ENCODE measurements at regions not wholly inside any gene's neighbourhood (a gene's known extent, or its start where the extent isn't known, plus 50 kb on each side); places are given as distances from the start of the nearest gene placed in this dataset.
"Not testable (repeated sequence)": the region's sequence is repeated elsewhere in the genome, so short reads cannot be mapped to it uniquely, and the experiment has no call there.

DNA sequence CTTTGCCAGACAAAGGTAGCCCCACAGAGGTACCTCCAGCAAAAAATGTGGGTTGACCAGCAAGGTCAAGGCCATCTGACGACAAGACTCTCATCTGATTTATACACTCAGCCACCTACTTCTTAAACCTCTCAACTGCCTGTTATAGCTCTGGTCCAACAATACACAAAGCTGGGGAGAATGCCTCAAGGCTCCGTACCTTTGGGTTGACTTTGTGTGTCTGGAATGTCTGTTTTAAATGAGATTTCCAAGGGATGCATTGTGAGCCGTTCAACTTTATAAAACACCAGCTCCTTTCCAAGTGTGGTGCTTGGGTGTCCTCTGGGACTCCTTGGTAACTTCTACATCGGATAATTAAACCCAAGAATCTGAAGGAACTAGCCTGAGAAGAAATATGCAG, 167.0 kb upstream of the RPL34 start:
- DNase-seq, result no peak

DNA sequence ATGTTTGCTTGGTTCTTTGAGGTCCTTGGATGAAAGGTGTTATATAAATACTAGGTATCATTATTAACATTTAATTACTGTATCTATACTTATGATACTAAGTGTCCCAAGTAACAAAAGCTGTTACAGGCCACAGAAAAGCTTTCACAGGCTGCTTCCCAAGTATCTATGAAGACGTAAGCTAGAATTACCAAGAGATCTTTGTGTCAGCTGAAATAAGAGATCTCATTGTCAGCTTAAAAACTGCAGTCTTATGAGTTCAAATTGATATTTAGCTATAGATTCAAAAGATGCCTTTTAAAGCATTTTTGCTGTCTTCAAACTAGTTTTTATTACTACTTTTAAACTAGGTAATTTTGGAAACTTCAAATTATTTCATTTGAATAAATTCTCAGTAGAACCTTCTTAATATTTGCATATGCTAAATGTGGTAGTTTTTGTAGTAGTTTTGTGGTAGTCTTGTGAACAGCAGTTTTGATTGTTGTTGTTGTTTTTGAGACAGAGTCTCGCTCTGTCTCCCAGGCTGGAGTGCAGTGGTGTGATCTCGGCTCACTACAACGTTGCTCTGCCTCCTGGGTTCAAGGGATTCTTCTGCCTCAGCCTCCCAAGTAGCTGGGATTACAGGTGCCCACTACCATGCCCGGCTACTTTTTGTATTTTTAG, 170.0 kb upstream of the RPL34 start:
- DNase-seq, result no peak

DNA sequence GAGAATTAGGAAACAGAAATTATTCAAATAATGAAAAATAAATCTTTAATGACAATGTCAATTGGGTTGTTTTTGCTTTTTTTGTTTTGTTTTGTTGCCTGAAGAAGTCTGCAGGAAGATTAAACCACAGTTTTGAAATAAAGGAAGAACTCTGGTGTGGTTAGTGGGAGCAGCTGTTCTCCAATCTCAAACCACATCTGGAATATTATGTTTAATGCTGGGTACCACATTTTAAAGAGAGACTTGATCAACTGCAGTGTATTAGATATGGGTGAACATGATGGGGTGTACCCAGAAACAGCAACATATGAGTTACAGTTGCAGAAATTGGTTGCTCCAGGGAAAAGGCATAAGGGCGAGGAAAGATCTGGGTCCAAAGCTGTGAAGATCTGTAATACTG, 171.2 kb upstream of the RPL34 start:
- no peak for DNase-seq

DNA sequence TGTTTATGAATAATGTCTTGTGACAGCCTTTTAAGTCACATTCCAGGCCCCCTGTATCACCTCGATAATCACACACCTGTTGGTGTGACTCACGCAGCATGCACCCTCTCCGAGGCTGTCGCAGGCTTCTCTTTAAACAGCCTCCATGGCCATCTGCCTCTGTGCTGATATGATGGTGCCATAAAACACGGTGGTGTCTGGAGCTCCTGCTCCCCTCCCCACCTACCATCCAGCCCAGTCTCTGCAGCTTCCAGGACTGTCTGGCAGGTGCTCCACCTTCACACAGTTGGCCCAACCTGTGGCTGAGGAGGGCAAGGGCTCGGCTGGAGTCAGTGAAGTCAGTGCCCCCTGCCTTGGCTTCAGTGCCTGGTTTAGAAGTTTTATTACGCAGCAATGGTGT, 173.8 kb upstream of the RPL34 start:
- no peak for DNase-seq

DNA sequence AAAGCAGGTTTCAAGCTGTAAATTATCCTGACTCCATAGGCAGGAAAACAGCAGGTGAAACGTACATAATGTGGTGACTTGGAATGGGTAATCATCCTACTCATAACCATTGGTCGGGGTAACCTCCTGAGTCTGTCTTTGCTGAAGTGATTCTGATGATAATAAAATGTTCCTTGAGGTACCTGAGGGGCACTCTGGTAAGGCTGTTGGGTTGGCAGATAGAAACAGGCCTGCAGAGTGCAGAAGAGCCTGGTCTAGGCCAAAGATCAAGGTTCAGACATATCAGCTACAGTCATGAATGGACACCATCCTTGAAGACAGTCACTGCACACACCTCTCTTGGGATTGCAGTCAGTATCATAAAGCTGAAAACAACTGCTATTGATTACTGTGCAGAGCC, 174.7 kb upstream of the RPL34 start:
- no peak for DNase-seq

DNA sequence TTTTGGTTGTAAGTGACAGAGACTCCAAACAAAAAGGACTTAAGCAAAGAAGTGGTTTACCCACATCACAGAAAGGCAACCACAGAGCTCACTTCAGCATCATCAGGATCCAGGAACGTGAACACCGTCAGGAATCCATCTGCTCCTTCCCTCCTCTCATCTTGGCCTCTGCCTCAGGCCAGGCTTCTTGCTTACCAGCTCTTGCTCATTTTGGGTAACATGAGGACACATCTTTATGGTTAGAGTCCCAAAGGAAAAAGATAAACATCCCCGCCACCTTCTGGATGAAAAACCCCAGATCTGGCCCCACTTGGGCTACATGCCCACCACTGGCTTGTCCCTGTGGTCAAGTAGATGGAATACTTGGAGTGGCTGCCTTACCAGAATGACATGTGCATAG, 176.8 kb upstream of the RPL34 start:
- no peak for DNase-seq

DNA sequence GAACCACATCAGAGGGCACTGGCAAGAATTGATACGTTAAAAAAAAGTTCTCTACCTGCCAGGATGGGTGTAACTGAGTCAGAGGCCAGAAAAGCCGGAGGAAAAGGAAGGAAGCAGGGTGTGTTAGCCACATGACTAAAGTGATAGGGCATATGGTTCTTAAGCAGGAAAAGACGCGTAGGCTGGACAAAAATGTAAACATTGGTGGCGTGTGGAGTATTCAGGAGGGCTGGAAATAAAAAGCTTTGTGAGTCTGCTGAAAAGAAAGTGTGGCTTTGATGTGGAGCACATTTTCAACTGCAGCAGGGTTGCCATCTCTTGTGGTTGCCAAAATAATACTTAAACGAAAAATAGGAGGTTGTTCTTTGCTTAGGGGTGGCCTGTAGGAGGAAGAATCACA, 186.5 kb upstream of the RPL34 start:
- no peak for DNase-seq

DNA sequence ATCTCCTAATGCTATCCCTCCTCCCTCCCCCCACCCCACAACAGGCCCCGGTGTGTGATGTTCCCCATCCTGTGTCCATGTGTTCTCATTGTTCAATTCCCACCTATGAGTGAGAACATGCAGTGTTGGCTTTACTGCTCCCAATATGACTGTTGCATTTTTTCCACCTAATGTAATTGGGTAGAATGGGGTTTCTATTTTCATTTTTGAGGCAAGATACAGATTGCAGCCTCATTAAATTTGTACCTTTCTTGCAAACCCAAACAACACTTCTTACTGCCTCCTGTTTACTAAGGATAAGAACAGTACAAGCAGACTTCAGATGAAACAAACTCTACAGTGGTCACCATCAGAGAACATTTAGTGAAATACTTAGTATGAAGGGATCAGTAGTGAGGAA, 187.0 kb upstream of the RPL34 start:
- not testable (repeated sequence) for DNase-seq

DNA sequence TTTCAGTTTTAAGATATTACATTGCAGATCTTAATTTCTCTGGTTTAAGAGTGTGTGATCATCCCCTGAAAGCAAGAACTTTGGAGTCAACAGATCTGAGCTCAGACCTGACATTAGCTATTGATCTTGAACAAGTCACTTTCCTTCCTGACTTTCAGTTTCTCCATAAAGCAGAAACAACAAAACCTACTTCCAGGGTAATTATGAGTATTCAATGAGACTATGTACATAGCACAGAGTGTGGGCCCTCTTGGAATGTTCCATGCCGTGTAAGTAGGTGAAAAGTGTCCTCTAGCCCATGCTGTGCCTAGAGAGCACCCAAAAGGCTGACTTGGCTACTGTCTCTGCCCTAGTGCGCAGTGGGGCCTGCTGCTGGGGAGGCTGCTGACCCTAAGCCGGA, 188.0 kb upstream of the RPL34 start:
- DNase-seq, result no peak

DNA sequence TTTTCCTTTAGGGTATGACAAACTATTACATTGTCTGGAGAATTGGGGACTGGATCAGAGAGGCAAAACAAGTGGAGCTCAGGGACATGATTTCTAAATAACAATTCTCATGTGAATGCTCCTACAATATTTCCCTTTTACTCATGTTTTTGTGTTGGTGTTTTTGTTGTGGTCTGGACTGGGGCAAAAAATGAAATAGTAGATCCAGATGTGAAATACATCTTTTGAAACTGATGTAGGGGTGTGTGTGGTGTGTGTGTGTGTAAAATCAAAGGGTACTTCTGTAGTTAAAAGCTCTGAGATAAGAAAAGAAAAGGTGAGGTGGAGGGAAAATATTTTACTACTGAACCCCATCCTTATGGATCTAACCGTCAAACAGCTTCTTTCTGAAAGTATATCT, 188.4 kb upstream of the RPL34 start:
- DNase-seq, result no peak

DNA sequence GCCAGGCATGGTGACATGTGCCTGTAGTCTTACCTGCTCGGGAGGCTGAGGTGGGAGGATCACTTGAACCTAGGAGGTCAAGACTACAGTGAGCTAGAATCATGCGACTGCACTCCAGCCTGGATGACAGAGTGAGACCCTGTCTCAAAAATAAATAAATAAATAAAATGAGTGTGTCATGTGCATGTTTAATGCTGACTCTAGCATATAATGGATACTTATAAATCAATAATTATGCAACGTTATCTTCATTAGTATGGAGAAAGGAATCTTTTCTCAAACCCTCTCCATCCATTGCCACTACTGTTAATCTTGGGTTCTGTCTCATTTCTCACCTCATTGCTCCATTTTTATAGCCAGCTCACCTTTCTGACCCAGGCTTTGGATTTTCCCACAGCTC, 189.5 kb upstream of the RPL34 start:
- DNase-seq, result no peak

DNA sequence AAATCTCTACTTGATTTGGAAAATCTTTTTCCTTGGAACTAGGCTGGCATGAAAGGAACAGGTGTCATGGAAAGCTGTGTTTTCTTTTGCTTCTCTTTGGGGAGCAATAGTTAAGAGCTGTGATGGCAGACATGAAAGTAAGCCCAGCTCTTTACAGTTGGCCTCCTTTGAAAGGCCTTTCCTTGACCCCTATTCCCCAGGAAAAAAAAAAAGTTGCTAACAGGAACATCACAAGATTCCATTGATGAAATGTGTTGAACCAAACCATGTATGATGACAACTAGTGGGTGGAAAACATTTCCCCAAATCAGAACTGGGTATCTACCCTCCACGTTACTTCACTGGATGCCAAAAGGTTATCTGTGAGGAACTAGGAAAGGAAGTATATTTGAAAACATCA, 190.7 kb upstream of the RPL34 start:
- no peak for DNase-seq

DNA sequence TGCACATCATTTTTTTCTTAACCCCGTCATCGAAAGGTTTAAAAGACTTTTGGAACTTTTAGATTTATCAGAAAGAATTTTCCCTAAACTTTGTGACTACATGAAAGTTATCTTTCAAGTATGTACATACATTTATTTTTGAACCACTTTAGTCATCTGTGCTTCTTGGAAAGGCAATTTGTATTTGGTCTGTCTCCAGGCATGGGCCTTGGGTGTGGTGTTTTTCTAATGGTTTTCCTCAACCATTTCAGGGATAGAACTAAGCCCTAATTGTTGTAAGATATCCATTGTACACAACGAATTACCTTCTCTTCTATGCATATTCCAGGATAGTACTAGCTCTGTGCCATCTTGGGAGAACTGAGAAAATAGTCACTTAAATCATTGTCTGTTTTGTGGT, 191.5 kb upstream of the RPL34 start:
- no peak for DNase-seq

DNA sequence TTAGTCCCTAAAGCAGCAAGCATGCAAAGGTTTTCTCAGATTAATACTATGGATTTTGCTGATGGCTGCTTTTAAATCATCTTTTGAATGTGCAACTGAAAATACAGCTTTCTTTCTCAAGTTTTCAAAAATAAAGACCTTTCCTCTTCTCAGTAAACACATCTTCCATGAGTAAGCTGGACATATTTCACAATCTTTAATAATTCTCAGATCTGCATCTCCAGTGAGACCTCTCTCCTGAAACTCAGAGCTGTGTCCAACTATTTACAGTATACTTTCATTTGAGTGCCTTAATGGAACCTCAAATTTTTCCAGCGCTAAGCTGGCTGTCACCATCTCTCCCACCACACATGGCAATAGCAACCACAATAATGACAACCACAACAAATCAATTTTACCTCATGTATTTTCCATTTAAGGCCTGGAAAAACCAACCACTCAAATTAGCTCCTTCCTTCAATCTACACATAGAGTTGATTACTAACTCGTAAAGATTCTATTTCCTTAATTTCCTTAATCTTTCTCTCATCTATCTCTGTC, 192.4 kb upstream of the RPL34 start:
- no peak for DNase-seq

DNA sequence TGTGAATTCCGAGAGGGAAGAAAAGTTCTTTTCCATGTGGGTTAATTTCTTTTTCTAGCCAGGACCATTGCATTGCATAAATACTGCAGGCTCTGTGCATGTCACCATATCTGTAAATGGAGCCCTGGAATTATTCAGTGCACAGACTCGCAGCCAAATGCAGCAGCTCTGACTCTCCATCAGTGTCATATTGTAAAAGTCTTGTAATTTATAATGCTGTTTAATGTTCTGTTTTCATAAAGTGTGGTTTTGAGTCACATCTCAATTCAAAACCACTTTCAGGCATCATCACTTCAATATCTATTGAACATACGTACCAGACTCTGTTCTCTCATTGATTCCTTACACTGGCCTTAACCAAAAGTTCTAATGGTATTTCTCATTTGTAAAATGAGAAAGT, 193.9 kb upstream of the RPL34 start:
- no peak for DNase-seq

DNA sequence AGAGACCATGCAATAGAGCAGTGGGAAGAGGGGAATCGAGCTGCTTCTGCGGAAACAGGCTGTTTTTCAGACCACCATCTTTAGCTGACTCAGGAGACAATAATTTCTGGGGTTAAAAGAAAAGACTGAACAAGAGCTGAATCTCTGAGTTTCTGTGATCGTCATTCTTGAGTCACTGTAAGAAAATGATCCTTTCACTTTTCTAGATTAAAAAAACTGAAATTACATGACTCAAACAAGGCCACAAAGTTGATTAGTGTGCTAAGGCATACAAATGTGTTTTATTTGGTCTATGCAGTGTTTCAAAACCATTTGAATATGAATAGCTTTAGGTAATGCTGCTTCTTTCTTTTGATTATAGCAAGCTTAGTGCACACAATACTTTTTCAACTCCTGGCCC, 194.4 kb upstream of the RPL34 start:
- no peak for DNase-seq

DNA sequence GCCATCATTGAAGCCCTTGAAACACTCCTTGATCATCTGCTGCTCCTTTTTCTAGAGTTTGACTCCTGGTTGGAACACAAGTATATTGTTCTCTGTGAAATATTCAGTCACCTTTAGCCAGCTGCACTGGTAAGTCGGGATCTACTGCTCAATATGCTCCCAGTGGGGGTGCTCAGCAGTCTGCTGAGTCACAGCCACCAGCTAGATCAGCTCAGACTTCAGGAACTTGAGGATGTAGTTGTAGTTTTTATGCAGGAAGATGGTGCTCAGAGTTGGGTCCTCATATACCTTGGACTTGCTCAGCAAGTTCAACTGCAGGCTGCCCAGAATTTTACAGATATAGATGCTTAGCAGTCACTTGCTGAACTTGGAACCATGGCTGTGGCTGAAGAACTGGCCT, 202.5 kb upstream of the RPL34 start:
- no peak for DNase-seq

DNA sequence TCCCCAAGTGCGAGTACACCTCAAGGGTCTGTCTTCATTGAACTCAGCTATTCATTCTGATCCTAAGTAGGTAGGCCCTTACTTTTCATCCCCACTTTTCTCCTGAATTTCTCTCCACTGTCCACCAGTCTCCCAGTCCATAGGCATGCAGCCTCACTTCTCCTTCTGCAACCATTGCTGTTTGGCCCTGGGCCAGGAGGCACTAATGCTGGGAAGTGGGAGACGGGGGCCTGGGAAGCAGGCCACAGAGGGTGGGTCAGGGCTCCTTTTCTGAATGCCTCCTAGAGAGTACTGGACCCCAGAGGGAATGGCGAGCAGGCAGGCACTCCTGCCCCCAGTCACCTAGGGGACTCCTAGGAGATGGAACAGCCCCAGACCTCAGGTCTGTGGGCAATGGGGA, 203.5 kb upstream of the RPL34 start:
- DNase-seq, result no peak

DNA sequence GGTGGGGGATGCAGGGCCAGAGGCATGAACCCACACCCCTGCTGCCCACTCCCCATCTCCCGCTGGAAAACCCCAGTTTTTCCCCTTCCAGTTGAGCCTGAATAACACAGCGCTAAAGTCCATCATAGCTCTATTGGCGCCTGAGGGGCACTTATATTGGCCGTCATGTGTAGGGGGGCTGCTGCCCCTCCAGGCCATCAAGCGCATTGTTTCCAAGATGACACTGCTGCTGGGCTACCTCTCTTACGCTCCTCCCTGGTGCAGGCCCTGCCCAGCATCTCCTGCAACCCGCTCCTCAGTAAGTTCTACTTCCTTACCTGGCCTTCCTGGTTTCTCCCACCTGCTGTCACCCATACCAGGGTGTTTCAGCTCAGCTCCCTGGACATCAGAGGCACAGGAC, 205.0 kb upstream of the RPL34 start:
- DNase-seq, result no peak

DNA sequence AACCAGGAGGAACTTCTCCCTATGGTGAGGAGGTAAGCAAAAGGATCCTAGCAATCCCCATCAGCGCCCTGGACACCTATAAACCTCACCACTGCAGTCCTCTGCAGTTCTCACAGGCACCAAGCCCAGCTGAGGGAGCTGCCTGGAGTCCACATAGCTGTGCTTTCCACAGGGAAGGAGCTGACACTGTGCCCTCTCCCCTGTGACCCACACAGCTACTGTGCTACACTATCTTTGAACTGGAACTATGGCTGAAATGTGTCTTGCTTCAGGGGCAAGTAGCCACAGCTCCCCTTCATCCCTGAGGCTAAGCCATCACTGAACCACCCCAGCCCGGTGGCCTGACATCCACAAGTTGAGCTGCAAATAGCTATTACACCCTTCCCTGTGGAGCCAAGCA, 208.5 kb upstream of the RPL34 start:
- no peak for DNase-seq

DNA sequence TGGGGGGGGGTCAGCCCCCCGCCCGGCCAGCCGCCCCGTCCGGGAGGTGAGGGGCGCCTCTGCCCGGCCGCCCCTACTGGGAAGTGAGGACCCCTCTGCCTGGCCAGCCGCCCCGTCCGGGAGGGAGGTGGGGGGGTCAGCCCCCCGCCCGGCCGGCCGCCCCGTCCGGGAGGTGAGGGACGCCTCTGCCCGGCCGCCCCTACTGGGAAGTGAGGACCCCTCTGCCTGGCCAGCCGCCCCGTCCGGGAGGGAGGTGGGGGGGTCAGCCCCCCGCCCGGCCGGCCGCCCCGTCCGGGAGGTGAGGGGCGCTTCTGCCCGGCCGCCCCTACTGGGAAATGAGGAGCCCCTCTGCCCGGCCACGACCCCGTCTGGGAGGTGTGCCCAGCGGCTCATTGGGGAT, 210.7 kb upstream of the RPL34 start:
- DNase-seq, result not testable (repeated sequence)

DNA sequence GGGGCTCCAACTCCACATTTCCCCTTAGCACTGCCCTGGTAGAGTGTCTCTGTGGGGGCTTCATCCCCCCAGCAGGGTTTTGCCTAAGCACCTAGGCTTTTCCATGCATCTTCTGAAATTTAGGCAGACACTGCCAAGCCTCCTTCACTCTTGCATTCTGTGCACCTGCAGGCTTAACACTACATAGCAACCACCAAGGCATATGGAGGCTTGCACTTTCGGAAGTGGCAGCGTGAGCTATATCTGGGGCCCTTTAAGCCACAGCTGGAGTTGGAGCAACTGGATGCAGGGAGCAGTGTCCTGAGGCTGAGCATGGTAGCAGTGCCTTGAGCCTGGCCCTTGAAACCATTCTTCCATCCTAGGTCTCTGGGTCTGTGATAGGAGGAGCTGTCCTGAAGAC, 214.8 kb upstream of the RPL34 start:
- no peak for DNase-seq

DNA sequence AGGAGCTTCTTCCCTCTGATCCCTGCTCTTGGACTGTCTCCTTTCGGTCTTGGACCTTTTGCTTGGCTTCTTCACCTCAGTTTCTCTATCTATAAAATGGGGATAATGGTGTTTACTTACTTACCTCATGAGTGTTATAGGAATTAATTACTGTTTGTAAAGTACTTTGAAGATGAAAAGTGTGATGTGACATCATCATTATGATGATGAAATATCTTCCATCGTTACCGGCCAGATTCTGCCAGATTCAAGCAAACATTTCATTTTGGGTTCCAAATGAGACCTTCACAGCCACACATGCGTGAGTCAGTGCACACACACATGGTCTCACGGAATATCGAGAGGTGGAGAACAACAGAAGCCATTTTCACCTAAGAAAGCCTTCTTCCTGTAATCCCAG, 220.1 kb upstream of the RPL34 start:
- no peak for DNase-seq

DNA sequence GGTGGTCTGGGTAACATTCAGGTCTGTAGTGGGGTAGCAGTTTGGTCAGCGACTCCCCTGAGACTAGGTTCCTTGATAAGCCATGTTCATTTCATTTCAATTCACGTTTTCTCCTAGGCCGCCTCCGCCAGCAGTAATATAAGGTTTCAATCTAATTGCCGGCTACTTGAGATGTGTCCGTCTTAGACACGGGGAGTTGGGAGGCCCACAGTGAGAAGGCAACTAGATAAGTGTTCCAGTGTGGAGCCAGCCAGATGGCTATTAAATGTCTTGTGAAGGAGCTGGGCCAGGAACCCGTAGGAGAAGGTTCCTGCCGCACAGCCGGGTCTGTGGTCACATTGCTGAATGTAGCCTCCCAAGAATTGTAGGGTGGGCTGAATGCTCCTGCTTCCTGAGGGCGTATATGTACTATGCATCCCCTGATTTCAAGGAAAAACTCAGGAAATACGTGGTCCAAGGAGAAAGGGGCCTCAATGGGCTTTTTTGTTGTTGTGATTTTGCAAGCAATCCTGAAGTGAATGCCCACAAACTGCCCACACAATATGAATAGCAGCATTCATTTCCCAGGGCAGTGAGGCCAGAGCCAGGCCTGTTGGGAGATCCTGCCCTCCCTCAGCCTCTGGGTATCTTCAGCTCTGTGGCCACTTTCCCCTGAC, 220.6 kb upstream of the RPL34 start:
- no peak for DNase-seq

DNA sequence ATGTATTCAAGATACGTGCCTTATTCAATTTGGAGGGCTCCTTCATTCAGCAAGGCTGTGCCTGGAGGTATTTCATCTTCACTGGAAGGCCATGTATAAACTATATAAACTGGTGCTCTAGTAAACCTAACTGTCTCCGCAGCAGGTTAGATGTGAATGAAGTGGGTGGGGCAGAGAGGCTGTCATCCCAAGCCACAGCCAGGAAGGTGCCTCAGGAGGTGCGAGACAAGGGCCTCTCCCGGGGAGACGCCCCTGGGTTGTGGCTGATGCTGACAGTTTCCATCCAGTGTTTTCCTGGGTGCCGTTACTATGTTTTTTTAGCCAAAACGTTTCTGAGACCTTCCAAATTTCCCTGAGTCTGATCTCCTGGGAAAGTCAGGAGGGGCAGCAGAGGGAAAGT, 221.5 kb upstream of the RPL34 start:
- DNase-seq, result no peak
